Kidney (tissue), 13 donors: ENCODE measurements at regions not wholly inside any gene's neighbourhood (a gene's known extent, or its start where the extent isn't known, plus 50 kb on each side); places are given as distances from the start of the nearest gene placed in this dataset.

Experiments used
- DNase-seq, 5 donors: peaks; one replicate each; pipeline ENCODE4 v3.0.0-alpha.2; 2013 to 2020
- FAIRE-seq: peaks from 2 replicates; lab custom pipeline; 2012; peaks lifted over from hg19 to GRCh38; lab: Jason Lieb, UNC
- H3K27ac ChIP-seq, 2 donors: one replicate each; pipeline ENCODE4 v1.7.0; 2013; ENCODE audit warnings: low read depth in 2 of 2, low read length in 2 of 2, inconsistent platforms in 1 of 2
- H3K27me3 ChIP-seq: one replicate; pipeline ENCODE4 v1.7.1; 2013; ENCODE audit warnings: low read length, inconsistent platforms; ENCODE audit not compliant: control insufficient read depth, insufficient read depth
- H3K36me3 ChIP-seq, 3 donors: one replicate each; pipeline versions ENCODE4 v1.7.0 to v1.7.1; 2013; ENCODE audit warnings: low read length in 3 of 3, control low read depth in 1 of 3, inconsistent platforms in 1 of 3; ENCODE audit not compliant: insufficient read depth in 3 of 3, control insufficient read depth in 2 of 3
- H3K4me1 ChIP-seq, 3 donors: one replicate each; pipeline versions ENCODE4 v1.7.0 to v1.7.1; 2013; ENCODE audit warnings: low read length in 3 of 3, inconsistent platforms in 1 of 3, low read depth in 1 of 3; ENCODE audit not compliant: control insufficient read depth in 2 of 3, insufficient read depth in 2 of 3
- H3K4me3 ChIP-seq, 3 donors: one replicate each; pipeline versions ENCODE4 v1.7.0 to v1.8.1; 2013; ENCODE audit warnings: low read length in 3 of 3, control low read depth in 1 of 3, inconsistent platforms in 1 of 3
- H3K9ac ChIP-seq, 3 donors: one replicate each; pipeline versions ENCODE4 v1.7.0 to v1.7.1; 2013; ENCODE audit warnings: low read length in 3 of 3, control low read depth in 1 of 3, inconsistent platforms in 1 of 3
- H3K9me3 ChIP-seq, 3 donors: one replicate each; pipeline versions ENCODE4 v1.7.0 to v1.7.1; 2013; ENCODE audit warnings: low read length in 3 of 3, control low read depth in 1 of 3, inconsistent platforms in 1 of 3; ENCODE audit not compliant: control insufficient read depth in 2 of 3, insufficient read depth in 1 of 3
- intact Hi-C: fragments of 100-400 bp; cut with DNase I; formaldehyde crosslinking; loops from one replicate; pipeline ENCODE4 v1.11.1; 2022
- TF ChIP-seq, protein P1 (sequence below): IDR thresholded peaks from 3 replicates; pipeline ENCODE4 v1.5.1; 2012; ENCODE audit warnings: mild to moderate bottlenecking, moderate library complexity, borderline replicate concordance; ENCODE audit not compliant: insufficient read depth; ENCODE audit errors: extremely low read depth
- donor health status: control.
- donor health status: control.
- donor health status: control.
- donor health status: control.
- donor health status: control.
- donor health status: DM: yes; HTN: yes; CAD: no.
- donor health status: Normal renal cell carcinoma (clear cell type).

DNA sequence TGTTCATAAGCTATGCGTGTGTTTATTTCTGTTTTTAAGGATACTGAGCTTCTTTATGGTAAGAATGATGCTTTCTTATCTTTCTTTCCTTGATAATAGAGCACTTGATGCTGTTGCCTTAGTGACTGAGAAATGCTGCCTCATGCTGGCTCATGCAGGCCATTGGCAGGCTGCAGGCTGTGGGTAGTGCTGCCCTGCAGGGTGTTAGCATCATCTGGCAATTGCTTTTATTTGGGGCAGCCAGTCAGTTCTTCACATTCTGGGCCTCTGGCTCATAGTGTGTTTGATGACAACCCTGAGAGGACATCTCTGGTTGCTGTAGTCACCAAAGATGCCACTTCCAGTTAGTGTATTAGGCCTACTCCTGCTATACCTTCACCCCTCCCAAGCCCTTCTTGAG lies 66.2 kb upstream of the ONECUT1 start:
- Histone ChIP-seq H3K9me3 (no peaks in the 10 kb centered on the region), H3K9ac (no peak overlapping the region), H3K4me1 (no peaks in the 10 kb centered on the region), H3K27ac (no peak overlapping the region), H3K27me3 (no peaks in the 10 kb centered on the region), H3K36me3 (no peaks in the 10 kb centered on the region), H3K4me3 (no peak overlapping the region)
- intact Hi-C loops: no loop called here
- DNase-seq (no peak), FAIRE-seq (no peak)
- TF ChIP-seq, protein P1, sequence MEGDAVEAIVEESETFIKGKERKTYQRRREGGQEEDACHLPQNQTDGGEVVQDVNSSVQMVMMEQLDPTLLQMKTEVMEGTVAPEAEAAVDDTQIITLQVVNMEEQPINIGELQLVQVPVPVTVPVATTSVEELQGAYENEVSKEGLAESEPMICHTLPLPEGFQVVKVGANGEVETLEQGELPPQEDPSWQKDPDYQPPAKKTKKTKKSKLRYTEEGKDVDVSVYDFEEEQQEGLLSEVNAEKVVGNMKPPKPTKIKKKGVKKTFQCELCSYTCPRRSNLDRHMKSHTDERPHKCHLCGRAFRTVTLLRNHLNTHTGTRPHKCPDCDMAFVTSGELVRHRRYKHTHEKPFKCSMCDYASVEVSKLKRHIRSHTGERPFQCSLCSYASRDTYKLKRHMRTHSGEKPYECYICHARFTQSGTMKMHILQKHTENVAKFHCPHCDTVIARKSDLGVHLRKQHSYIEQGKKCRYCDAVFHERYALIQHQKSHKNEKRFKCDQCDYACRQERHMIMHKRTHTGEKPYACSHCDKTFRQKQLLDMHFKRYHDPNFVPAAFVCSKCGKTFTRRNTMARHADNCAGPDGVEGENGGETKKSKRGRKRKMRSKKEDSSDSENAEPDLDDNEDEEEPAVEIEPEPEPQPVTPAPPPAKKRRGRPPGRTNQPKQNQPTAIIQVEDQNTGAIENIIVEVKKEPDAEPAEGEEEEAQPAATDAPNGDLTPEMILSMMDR: no peak

DNA sequence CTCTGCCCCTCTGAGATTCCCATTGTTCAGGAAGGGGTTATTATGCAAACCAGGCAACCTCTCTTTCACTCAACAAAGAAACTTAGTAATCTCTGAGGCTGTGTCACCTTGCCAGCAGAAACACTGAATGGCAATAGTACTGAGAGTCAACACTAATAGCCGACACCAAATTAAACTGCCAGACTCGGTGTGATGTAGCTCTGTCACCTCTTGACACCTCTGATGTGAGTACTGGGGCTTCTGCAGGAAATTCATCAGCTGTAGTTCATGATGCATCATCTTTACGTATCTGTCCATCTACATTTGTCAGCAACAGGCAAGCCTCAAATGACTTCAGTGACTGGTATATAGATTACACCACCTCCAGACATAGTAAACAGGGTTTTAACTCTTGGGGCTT lies 65.0 kb upstream of the ONECUT1 start:
- no peak for DNase-seq
- intact Hi-C loops: no loop called here
- Histone ChIP-seq H3K27ac (no peak overlapping the region), H3K9me3 (no peaks in the 10 kb centered on the region), H3K4me1 (no peaks in the 10 kb centered on the region), H3K9ac (no peak overlapping the region), H3K36me3 (no peaks in the 10 kb centered on the region), H3K4me3 (no peak overlapping the region), H3K27me3 (no peaks in the 10 kb centered on the region)
- TF ChIP-seq, protein P1: no peak
- no peak for FAIRE-seq

DNA sequence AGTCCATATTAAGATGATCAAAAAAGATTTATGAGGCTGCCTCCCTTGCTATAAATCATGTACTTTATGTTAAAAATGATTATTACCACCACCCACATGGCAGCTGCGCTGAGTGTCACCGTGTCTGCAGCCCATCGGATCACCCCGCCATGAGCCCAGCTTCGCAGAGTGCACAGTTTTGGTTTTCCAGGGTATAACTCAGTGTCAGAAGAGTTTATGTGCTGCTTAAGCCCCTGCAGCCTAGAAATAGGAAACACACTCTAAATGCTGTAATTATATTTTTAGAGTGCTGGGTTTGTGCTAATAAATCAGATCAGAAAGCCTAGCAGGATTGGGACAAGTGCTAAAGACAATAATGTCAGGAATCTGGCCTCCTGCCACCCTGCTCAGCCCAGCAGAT lies 54.7 kb upstream of the ONECUT1 start:
- Histone ChIP-seq H3K27me3 (no peaks in the 10 kb centered on the region), H3K4me1 (no peaks in the 10 kb centered on the region), H3K9ac (no peak overlapping the region), H3K36me3 (no peaks in the 10 kb centered on the region), H3K27ac (no peak overlapping the region), H3K9me3 (no peaks in the 10 kb centered on the region), H3K4me3 (no peak overlapping the region)
- peak in 2 of 5 donors; percentile 1 to 4 for DNase-seq
- TF ChIP-seq, protein P1: no peak
- intact Hi-C loops: no loop called here
- FAIRE-seq: no peak
